ENCODE measurements at regions not wholly inside any gene's neighbourhood (a gene's known extent, or its start where the extent isn't known, plus 50 kb on each side); places are given as distances from the start of the nearest gene placed in this dataset.

DNA sequence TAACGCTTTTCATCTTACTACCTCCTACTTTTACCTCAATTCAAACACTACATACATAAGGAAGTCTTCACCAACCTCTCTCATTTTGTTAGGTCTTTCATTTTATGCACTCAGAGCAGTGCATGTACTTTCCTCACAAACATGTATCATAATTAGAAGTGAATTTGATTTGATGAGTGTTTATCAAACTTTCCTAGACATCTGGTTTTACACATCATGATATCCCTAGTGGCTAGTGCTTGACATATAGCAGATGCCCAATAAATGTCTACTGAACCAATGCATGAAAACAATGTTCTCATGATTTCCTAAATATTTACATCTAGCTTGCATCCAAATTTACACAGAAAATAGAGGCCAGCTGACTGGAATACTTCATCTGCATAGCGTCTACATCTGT, 323.4 kb upstream of the KIF2B start:
- Mint-ChIP-seq H3K9me3 (peaks cover 8% of the 10 kb centered on the region), H3K36me3 (ENCODE audit: low read depth) (no peaks in the 10 kb centered on the region), H3K4me3 (no peak overlapping the region), H3K27ac (no peak overlapping the region), H3K27me3 (no peaks in the 10 kb centered on the region), H3K4me1 (ENCODE audit: low read depth) (no peaks in the 10 kb centered on the region)
- TF ChIP-seq, protein P1, sequence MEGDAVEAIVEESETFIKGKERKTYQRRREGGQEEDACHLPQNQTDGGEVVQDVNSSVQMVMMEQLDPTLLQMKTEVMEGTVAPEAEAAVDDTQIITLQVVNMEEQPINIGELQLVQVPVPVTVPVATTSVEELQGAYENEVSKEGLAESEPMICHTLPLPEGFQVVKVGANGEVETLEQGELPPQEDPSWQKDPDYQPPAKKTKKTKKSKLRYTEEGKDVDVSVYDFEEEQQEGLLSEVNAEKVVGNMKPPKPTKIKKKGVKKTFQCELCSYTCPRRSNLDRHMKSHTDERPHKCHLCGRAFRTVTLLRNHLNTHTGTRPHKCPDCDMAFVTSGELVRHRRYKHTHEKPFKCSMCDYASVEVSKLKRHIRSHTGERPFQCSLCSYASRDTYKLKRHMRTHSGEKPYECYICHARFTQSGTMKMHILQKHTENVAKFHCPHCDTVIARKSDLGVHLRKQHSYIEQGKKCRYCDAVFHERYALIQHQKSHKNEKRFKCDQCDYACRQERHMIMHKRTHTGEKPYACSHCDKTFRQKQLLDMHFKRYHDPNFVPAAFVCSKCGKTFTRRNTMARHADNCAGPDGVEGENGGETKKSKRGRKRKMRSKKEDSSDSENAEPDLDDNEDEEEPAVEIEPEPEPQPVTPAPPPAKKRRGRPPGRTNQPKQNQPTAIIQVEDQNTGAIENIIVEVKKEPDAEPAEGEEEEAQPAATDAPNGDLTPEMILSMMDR (IDR thresholded peaks at IDR 0.05) = no peak
- ChIA-PET POLR2A (no interaction called here), CTCF (no interaction called here)
- DNase-seq (no peak), ATAC-seq (no peak)
- intact Hi-C loops (cut with micrococcal nuclease) = no loop called here

DNA sequence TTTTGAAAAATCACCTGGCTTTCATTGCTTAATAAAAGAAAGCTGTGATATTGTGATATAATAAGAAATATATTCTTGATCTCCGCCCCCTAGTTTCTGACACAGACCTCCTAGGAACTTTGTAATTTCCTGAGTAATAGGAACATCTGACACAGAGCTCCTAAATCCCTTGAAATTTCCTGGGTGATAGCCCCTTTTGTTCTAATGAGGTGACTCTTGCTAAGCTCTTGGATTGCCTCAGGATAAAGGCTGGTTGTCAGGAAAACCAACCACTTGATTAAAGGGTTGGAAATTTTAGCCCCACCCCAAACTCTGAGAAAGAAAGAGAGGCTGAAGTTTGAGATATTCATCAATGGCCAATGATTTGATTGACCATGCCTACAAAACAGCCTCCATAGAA, 326.4 kb upstream of the KIF2B start:
- no peaks in the 10 kb centered on the region for H3K4me1 Mint-ChIP-seq (ENCODE audit: low read depth)
- no peak for DNase-seq
- intact Hi-C loops (cut with micrococcal nuclease) = no loop called here
- H3K36me3 Mint-ChIP-seq (ENCODE audit: low read depth) = no peaks in the 10 kb centered on the region
- H3K27ac Mint-ChIP-seq = no peak overlapping the region
- POLR2A ChIA-PET = no interaction called here
- ATAC-seq = no peak
- H3K27me3 Mint-ChIP-seq = no peaks in the 10 kb centered on the region
- TF ChIP-seq, protein P1 (IDR thresholded peaks at IDR 0.05) = no peak
- CTCF ChIA-PET = no interaction called here
- no peak overlapping the region for H3K4me3 Mint-ChIP-seq
- peaks cover 9% of the 10 kb centered on the region for H3K9me3 Mint-ChIP-seq

DNA sequence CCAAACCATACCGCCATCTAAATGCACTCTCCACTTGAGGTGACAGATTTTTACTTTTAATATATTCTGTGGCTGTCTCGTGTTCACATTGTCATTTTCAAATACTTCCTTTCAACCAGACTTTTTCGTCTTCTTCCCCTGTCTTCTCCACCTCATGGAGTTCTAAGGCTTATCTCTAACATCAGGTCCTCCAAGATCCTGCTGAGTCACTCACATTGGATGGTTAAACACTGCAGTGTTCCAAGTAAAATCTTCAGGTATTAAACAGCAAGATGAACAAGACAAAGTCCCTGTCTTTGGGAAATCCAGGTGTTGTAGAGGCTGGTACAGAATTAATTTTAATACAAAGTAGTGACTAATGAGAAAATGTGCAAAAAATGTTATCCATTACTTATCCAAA, 330.2 kb upstream of the KIF2B start:
- H3K27ac Mint-ChIP-seq = no peak overlapping the region
- ChIA-PET CTCF (no interaction called here), POLR2A (no interaction called here)
- ATAC-seq = no peak
- H3K4me1 Mint-ChIP-seq (ENCODE audit: low read depth) = no peaks in the 10 kb centered on the region
- H3K4me3 Mint-ChIP-seq = no peak overlapping the region
- H3K9me3 Mint-ChIP-seq = peaks cover 6% of the 10 kb centered on the region
- intact Hi-C loops (cut with micrococcal nuclease) = no loop called here
- H3K27me3 Mint-ChIP-seq = no peaks in the 10 kb centered on the region
- DNase-seq = no peak
- H3K36me3 Mint-ChIP-seq (ENCODE audit: low read depth) = no peaks in the 10 kb centered on the region
- TF ChIP-seq, protein P1 (IDR thresholded peaks at IDR 0.05) = no peak

DNA sequence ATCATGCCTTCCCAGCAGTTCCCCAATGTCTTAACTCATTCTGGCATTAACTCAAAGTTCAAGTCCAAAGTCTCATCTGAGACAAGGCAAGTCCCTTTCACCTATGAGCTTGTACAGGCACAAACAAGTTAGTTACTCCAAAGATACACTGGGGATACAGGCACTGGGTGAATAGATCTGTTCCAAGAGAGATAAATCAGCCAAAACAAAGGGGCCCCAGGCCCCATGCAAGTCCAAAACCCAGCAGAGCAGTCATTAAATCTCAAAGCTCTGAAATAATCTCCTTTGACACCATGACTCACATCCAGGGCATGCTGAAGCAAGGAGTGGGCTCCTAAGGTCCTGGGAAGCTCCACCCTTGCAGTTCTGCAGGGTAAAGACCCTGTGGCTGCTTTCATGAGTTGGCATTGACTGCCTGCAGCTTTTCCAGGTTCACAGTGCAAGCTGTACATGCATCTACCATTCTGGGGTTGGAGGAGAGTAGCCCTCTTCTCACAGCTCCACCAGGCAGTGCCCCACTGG, 332.2 kb upstream of the KIF2B start:
- CTCF ChIA-PET = no interaction called here
- Mint-ChIP-seq H3K9me3 (peaks cover 8% of the 10 kb centered on the region), H3K4me3 (no peak overlapping the region), H3K27me3 (no peaks in the 10 kb centered on the region), H3K4me1 (ENCODE audit: low read depth) (no peaks in the 10 kb centered on the region), H3K36me3 (ENCODE audit: low read depth) (no peaks in the 10 kb centered on the region), H3K27ac (no peak overlapping the region)
- ATAC-seq (no peak), DNase-seq (no peak)
- TF ChIP-seq, protein P1 (IDR thresholded peaks at IDR 0.05) = no peak
- POLR2A ChIA-PET = no interaction called here
- intact Hi-C loops (cut with micrococcal nuclease) = no loop called here

DNA sequence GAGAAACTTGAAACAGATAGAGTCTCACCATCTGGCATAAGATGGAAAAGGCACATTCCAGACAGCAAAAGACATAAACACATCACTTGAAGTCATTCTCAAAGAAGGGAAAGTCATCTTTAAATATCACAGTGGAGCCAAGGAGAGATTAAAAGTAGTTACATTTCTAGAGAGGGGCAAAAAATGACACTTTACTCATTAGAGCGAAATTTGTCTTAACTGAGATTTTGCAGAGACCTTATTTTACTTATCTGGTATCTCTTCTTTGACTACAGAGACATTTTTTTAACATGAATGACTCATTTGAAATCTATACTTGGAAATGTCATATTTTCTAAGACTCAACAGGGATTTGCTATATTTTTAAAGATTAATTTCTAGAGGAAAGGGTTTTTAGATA, 339.0 kb upstream of the KIF2B start:
- ATAC-seq = no peak
- no peaks in the 10 kb centered on the region for H3K4me1 Mint-ChIP-seq (ENCODE audit: low read depth)

More for the DNA sequence above, 339.0 kb upstream of the KIF2B start:
- Mint-ChIP-seq H3K4me3 (no peak overlapping the region), H3K36me3 (ENCODE audit: low read depth) (no peaks in the 10 kb centered on the region), H3K9me3 (peaks cover 17% of the 10 kb centered on the region), H3K27ac (no peak overlapping the region), H3K27me3 (no peaks in the 10 kb centered on the region)
- ChIA-PET POLR2A (no interaction called here), CTCF (no interaction called here)
- intact Hi-C loops (cut with micrococcal nuclease) = no loop called here
- DNase-seq = no peak
- TF ChIP-seq, protein P1 (IDR thresholded peaks at IDR 0.05) = no peak

Measured in activated CD8-positive, alpha-beta T cell treated with anti-CD3 and anti-CD28 coated beads for 36 hours (primary cell).